ENCODE measurements at regions not wholly inside any gene's neighbourhood (a gene's known extent, or its start where the extent isn't known, plus 50 kb on each side); places are given as distances from the start of the nearest gene placed in this dataset.
"Not testable (repeated sequence)": the region's sequence is repeated elsewhere in the genome, so short reads cannot be mapped to it uniquely, and the experiment has no call there.

DNA sequence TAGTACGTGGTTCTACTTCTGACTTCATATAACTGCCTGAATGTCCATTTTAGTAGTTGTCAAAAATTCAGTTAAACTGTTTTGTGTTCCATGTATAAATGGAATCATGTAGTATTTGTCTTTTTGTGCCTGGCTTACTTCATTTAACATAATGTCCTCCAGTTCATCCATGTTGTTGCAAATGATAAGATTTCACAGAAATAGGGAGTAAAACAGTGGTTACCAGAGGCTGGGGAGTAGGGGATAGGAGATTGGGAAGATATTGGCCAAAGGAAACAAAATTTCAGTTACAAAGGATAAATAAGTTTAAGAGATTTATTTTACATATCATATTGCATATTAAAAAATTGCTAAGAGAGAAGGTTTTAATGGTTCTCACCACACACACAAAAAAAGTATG is 425.0 kb upstream of the MEF2C start:
- no peak for FAIRE-seq
- DNase-seq (ENCODE audit: extremely low spot score, insufficient read length, low read depth): no peak

DNA sequence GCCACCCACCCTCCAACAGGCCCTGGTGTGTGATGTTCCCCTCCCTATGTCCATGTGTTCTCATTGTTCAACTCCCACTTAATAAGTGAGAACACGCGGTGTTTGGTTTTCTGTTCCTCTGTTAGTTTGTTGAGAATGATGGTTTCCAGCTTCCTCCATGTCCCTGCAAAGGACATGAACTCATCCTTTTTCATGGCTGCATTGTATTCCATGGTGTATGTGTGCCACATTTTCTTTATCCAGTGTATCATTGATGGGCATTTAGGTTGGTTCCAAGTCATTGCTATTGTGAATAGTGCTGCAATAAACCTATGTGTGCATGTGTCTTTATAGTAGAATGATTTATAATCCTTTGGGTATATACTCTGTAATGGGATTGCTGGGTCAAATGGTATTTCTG is 424.2 kb upstream of the MEF2C start:
- not testable (repeated sequence) for DNase-seq (ENCODE audit: extremely low spot score, insufficient read length, low read depth); FAIRE-seq

DNA sequence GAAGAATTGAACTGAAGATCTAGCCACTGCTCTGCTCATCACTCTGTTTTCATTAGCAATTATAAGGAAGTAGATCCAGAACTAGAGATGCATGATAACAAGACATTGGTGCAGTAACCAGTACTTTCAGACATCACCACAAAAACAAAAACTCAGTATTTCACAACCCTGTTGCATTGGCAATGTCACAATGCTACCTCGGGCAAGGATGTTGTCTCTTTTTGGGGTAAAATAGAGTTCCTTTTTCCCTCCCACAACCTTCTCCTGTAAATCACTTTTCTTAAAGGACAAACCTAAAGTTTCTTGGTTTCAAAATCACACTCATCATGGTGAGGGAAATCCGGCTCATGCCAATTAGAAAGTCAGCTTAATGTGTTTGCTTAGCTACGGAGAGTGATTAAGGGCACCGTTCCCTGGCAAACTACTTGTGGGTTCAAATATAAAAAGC is 420.1 kb upstream of the MEF2C start:
- peak; percentile 80 for FAIRE-seq

DNA sequence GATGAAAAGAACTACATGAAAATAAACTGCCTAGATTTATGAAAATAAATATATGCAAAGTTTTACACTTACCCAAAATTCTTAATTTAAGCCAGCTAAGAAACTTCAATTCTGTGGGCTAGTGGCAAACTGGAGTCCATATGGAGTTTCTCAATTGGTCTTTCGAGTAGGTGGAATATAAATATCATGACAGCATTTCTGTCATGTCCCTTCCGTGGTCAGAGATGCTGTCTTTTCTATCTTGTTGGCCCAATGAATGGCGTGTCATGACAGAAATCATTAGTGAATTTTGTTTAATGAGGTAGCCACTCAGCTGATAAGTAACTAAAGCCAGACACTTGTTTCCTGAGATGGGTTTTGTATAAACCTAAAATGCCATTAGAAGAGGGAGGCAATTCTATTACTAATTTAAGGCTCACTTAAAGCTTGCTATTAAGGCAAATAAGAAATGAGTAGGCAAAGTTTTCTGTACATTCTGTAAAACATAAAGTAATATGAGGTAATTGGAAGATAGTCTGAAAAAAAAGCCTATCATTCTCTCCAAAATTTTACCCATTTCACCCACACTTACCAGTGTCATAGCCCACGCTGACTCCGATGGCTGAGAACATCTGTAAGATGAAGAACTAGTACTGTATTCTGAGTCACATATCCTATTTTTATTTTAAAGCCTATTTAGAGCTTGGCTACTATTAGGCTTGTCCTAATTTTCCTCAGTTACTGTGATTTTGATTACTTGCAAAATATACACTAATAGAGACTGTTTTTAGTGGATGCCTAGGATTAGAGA is 419.3 kb upstream of the MEF2C start:
- peak; percentile 67 for FAIRE-seq
- DNase-seq (ENCODE audit: extremely low spot score, insufficient read length, low read depth): no peak

More for the DNA sequence above, 420.1 kb upstream of the MEF2C start:
- DNase-seq (ENCODE audit: extremely low spot score, insufficient read length, low read depth): no peak

DNA sequence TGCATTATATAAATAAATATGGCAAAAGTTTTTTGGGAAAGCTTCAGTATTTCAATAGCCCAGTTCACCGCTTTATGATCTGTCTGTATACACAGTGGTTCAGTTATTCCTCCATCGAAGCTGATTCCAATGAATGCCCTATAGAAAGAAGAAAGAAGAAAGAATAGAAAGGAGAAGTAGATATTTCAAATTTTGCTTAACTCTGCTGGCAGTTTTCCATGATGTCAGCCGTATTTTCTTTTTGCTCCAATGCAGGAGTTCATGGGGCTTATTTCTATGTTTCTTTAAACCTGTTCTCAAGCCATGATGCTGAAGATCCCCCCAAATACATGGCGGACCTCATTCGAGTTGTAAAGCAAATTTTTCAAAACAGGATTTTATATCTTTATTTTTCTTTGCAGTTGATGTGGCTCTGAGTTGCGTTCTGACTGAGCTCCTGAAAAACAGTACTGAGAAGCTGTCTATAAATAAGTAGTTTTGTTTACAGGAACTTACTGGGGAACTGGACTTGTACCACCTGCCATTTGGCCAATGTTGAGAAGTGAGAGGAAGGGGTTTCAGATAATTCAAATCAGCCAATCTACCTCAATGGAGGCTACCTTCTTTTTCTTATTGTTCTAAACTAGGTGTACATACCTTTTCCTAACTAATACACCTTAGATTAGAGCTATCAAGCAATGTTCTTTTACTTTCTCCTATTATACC is 418.5 kb upstream of the MEF2C start:
- DNase-seq (ENCODE audit: extremely low spot score, insufficient read length, low read depth) (no peak), FAIRE-seq (peak; percentile 93)

DNA sequence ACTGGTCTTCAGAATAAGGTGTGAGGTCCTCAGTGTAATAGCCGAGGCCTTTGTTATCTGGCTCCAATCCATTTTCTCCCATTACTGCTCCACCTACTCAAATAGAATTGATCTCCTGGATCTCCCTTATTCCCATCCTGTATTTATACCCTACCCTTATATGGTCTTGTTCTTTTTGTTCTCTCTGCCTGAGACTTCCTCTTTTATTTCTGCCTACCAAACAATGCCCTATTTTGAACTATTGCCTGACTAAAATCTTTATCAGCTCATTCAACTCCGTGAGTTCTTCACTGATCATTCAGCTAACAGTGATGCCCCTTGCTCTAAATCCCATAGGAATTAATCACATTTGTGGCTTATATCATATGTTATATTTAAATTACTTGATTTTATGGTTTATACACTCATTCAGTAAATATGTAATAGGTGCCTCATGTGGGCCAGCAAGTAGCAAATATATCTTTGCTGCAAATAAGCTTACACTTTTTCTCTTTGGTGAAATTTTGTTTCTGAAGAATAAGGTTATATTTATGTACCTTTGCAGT is 417.5 kb upstream of the MEF2C start:
- FAIRE-seq (peak; percentile 48), DNase-seq (ENCODE audit: extremely low spot score, insufficient read length, low read depth) (no peak)

DNA sequence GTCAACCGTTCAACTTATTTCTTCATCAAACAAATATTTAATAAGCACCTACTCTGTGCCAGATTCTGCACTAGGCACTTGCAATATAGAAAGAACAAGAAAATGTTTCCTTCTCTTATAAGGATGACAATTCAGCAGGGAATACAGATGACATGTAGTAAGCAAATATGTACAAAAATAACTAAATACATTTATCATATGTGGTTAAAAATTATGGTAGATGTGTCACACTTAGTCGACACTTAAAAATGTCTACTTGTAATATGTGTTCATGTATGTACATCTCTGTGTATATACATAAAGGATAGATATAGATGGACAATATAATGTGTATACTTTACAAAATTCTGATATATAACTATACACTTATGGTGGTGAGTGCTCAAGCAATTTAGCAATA is 417.0 kb upstream of the MEF2C start:
- no peak for FAIRE-seq

DNA sequence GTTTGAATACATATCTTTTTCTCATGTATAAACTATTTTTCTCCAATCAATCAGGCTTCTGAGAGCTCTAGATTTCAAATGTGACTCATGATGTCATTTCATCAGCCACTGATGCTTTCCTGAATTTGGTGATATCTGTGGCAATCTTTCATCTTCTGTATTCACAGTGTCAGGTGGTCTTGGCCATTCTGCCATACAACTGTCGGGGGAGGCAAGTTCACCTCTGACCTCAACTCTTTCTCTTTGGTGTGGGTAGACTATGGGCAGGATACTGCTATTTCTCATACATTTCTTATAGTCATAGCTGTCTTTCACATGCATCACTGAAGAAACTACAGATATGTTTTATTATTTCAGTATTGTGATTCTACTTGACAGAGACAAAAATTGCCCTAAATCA is 414.1 kb upstream of the MEF2C start:
- FAIRE-seq (no peak), DNase-seq (ENCODE audit: extremely low spot score, insufficient read length, low read depth) (no peak)

More for the DNA sequence above, 417.0 kb upstream of the MEF2C start:
- DNase-seq (ENCODE audit: extremely low spot score, insufficient read length, low read depth): no peak

DNA sequence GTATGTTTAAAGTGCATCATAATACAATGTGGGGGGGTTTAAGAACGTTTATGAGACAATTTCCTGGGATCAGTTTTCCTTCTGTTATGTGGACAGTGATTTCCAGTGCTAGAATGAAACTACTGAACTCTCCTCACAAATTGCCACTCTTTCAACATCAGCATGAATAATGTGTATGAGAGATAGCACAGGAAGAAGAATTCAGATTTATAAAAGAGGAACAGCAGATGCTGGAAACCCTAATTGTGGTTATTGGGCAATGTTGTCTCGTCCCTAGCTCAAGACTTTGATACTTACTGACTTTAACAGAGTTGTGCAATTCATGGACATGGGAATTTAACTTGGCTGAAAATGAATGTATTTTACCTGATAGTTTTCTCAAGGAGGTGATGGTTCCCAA is 410.8 kb upstream of the MEF2C start:
- no peak for DNase-seq (ENCODE audit: extremely low spot score, insufficient read length, low read depth)
- FAIRE-seq: peak; percentile 63

DNA sequence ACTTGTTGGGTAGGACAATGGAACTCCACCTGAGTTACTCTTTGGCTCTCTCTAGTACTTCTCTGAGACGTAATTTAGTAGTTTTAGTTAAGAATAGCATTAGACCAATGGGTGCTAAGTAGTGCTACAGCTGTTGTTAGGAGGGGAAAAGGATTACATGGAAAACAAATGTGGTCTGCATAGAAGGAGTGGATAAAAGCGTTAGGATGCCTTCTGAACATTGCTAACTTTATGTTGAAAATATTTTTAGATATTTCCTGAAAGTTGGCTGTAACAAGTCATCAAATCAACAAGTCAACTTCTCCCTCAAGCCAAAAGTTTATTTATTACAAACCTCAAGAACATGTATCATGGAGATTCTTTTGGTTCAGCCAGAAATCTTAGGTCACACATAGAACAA is 409.5 kb upstream of the MEF2C start:
- DNase-seq (ENCODE audit: extremely low spot score, insufficient read length, low read depth) (no peak), FAIRE-seq (no peak)

DNA sequence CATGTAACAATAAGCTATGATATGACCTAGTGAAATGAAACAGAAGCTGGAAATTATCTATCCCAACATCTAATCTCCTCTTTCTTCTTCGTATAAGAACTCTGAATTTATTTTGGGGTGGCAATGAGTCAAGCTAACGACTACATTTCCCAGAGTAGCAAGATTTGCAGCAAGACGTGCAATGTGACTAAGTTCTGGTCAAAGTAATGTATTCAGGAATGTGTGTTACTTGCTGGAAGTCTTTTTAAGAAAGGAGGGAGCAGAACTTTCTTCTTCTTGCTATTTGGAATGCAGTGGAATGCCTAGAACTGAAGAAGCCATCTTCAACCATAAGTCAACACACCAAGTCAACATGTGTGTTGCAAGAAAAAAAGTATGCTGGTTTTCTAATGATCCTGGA is 406.6 kb upstream of the MEF2C start:
- DNase-seq (ENCODE audit: extremely low spot score, insufficient read length, low read depth) (no peak), FAIRE-seq (no peak)

DNA sequence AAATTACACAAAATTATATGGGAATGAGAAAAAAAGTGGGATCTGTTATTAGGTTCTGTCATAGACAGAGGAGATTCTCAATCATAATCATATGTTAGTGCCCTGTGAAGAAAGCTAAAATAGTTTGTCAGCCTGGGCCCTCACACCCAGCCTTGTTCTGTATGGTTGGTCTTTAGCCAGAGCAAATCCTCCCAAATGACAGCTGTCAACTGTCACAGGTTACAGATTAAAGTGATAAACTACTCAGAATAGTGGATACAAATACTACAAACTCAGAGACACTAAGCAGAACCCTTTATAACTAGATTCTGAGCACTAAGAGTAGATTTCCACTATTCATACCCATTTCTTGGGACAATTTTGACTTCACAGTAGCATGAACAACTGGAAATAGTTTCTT is 405.0 kb upstream of the MEF2C start:
- DNase-seq (ENCODE audit: extremely low spot score, insufficient read length, low read depth) (no peak), FAIRE-seq (no peak)

DNA sequence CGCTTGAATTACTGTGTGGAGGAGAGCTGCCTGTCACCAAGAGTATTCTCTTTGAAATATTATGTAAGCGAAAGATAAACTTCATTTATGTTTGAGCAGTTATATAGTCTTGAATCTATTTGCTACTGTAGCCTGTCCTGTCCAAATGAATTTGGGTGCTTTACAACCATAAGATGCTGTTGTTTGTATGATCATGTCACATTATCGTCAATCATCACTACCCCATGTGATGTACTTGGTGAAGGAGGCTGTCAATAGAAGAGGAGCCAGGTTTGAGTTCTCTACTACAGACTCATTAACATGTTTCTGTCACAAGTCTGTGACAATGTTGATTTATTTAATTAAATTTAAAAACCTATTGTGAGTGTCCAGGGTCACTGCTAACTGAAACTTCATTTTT is 403.3 kb upstream of the MEF2C start:
- DNase-seq (ENCODE audit: extremely low spot score, insufficient read length, low read depth) (no peak), FAIRE-seq (no peak)

DNA sequence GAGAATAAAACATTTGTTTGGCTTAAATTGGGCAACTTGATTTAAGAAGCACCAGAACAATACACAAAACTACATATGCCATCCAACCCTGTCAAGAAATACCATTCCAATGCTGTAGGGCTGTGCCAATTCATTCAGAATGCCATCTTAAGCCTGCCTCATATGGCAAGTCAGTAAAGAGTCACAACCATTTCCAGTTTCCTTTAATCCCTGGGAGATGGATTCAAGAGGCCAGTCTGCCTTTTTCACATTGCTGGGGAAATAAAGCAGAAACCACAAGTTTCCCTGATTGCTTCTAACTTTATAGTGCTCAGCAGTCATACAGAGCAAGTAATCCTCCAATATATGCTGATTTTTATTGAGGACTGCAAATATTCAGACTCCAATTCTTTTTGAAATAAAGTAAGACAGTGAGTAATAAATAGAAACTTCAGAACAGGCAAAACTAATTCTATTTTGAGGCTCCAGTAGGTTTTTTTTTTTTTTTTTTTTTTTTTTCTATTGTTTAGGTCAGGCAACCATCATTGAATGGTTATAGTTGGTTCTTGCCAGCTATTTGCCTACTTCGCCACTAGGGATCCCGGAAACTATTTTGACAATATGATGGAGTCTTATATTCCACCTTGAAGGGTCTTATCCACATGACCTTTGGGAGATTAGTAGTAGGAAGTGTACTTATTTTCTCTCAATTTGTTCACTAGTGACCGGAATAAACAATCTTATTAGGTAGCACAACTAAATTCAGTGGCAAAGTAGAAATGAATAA is 400.9 kb upstream of the MEF2C start:
- DNase-seq (ENCODE audit: extremely low spot score, insufficient read length, low read depth) (no peak), FAIRE-seq (peak; percentile 12)

DNA sequence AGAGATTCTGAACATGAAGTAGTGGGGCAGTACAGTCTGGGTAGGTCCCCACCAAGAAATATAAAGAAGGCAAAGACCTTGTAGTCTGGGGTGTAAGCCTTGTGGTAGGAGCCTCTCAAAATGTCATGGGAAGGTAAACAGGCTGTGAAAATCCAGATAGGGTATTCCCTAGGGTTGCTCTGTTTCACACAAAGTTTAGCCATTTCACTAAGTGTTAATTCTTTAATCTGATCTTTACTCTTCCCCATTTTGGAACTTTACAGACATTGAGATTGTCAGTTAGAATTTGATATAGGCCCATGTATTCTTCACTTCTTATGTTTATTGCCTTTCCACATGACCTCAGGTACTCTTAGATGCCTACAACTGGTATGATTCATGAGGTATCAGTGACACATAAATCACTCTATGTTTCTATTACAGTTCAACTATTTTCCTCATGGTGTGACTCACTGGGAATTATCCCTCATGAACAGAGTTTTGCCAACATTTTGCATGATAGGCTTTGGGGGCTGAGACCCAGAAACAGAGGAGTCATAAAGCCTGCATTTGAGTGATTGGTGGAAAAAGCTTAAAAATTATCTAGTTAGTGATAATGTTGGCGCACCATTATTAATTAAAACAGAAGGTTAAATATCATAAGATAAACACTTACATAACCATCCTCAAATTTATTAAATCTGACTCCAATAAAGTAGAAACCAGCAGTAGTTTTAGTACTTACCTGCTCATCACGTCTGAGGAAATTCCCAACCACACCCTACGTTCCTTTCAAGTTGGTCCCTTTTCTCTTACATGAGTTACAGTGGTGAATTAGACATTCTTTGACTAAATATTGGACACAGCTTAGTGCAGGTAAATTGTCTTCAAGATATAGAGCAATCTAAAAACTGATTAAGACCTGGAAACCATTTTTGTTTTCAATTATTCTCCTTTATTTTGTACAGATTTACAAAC is 399.8 kb upstream of the MEF2C start:
- FAIRE-seq (no peak), DNase-seq (ENCODE audit: extremely low spot score, insufficient read length, low read depth) (no peak)

DNA sequence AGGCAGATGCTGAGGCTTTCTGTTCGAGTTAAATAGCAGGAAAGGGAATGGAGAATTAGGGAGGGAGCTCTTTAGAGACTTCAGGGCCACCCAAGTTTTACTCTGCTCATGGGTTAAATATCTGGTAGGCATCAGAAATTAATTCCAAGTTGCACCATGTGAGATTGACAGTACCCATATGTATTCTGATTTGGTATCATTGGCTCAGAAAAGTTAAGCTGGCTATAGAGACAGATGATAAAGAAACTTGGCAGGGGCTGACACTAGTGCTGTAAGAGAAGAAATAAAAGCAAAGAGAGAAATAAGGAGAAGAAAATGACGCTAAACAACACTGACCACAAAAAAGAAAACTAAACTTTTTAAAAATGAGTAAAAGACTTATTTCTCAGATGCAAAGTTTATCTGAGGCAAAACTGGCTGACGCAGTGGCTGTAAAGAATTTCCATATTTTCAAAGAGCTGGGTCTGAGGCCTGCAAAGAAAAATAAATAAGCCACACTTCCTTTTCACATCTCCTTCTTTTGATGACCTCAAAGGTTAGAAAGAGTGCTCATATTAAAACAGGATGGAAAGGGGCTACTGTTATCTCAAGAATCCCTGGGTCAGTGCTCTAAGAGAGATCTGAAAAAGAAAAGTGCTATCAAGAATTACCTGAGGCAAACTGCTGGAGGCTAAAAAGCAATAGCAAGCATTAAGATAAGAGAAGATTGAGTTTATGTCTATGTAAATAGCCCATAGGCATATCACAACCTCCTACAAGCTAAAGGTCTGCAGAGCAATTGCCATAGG is 399.0 kb upstream of the MEF2C start:
- DNase-seq (ENCODE audit: extremely low spot score, insufficient read length, low read depth): no peak
- no peak for FAIRE-seq

DNA sequence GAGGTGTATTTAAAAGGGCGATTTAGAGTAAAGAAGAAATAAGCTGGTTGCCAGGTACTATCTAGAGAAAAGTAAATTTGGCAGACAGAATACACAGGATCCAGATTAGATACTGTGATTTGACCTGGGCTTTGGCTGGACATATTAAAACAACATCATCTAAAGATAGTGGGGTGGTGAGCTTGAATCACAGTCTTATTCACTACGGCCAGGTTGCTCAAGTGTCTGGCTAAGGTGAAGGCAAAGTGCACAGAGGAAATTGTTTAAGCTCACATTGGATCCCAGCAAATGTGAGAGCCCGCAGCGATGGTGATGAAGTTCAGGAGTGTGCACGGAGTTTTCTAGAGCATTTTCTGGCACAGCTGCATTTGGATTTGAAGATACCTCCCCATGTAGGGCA is 398.2 kb upstream of the MEF2C start:
- no peak for FAIRE-seq
- no peak for DNase-seq (ENCODE audit: extremely low spot score, insufficient read length, low read depth)

DNA sequence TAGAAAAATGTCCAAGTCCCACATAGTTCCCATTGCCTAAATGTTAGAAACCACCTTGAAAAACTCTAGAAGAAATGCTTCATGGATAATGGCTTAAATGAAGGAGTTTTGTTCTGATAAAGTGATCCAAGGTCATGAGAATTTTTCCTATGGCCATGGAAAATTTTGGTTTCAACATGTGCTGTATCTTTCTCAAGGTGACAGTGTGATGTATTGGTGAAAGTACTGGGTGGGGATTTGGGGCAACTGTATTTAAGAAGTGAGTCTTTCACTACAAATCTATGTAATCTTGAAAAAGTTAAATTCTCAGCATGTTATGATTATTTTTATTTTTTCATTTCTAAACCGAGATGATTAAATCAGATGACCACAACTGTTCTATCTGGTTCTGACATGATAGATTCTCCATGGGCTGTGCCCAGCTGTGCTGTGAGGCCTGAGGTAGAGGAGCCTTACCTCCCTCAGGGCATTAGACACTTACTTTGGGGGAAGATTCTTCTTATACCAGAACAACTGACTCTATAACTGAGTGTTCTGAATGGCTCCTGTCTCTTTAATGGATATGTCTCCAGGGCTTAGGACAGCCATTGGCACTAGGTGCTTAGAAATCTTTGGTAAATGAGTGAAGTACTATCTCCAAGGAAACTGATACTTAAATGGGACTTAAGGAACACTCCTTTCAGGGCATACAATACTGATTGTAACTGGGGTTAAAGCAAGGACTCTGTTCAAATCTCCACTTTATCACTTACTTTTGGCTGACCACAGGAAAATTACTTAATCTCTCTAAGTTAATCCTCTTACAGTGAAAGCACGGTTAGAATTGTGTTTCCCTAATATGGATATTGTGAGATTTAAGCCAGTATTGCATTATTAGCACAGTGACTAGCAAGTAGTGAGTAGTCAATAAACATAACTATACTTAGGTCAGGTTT is 397.4 kb upstream of the MEF2C start:
- FAIRE-seq (no peak), DNase-seq (ENCODE audit: extremely low spot score, insufficient read length, low read depth) (no peak)
